SH-SY5Y (cell line): ENCODE measurements at regions not wholly inside any gene's neighbourhood (a gene's known extent, or its start where the extent isn't known, plus 50 kb on each side); places are given as distances from the start of the nearest gene placed in this dataset.

Source experiments
- GATA2 ChIP-seq: IDR thresholded peaks from 2 replicates; pipeline ENCODE4 v1.6.1; 2011; ENCODE audit warnings: mild to moderate bottlenecking, low read depth, low read length
- GATA3 ChIP-seq: IDR thresholded peaks from 2 replicates; pipeline ENCODE4 v1.6.1; 2011; ENCODE audit warnings: low read depth, mild to moderate bottlenecking, low read length, moderate library complexity

GRCh38 chrX:97740044-97740443 is 856.3 kb downstream of the RPA4 start:
- TF ChIP-seq GATA3 (no peak), GATA2 (no peak)

DNA sequence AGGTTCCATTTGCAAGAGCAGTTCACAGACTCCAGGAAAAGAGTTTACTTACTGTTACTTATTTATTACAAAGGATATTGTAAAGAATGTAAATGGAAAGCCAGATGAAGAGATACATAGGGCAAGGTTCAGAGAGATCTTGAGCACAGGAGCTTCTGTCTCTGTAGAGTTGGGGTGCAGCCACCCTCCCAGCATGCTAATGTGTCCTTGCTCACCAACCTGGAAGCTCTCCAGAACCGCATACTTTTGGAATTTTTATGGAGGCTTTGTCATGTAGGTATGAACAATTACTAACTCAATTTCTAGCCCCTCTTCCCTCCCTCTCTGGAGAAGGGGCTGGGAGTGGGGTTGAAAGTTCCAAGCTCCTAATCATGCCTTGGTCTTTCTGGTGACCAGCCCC is 857.2 kb downstream of the RPA4 start:
- TF ChIP-seq GATA2 (no peak), GATA3 (no peak)

DNA sequence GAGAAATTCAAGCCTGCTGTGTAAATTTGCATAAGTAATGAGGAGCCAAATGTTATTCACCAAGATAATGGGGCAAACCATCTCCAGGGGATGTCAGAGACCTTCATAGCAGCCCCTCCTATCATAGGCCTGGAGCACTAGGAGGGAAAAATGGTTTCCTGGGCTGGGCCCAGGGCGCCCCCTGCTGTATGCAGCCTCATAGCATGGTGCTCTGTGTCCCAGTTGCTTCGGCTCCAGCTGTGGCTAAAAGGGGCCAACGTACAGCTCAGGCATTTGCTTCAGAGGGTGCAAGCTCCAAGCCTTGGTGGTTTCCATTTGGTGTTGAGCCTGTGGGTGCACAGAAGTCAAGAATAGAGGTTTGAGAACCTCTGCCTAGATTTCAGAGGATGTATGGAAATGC is 859.3 kb downstream of the RPA4 start:
- no peak for TF ChIP-seq GATA3
- no peak for TF ChIP-seq GATA2

DNA sequence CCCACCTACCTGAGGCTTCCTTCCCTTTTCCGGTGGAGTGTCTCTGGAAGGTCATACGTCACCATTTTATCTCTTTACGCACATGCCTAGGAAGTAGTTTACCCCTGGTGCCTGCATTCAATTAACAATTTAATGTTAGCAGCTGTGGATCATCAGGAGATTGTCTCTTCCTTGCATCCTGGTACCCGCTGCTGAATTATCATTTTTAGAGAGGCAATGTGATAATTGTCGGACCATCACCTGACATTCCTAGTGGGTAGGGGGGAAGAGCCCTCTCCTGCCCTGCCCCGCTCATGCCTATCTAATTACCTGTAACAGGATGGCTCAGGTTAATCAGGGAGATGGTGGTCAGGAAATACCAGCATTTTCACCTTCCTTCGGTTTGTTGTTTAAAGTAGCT is 863.6 kb downstream of the RPA4 start:
- TF ChIP-seq GATA2 (no peak), GATA3 (no peak)

GRCh38 chrX:97751016-97751415 is 867.3 kb downstream of the RPA4 start:
- TF ChIP-seq GATA3 (no peak), GATA2 (no peak)

- TF ChIP-seq GATA3 (no peak), GATA2 (no peak)
Measured at GRCh38 chrX:97751735-97752134, 868.0 kb downstream of the RPA4 start.

GRCh38 chrX:97756879-97757278 is 873.2 kb downstream of the RPA4 start:
- TF ChIP-seq GATA3 (no peak), GATA2 (no peak)

GRCh38 chrX:97763391-97763790 is 879.7 kb downstream of the RPA4 start:
- TF ChIP-seq GATA3 (no peak), GATA2 (no peak)

DNA sequence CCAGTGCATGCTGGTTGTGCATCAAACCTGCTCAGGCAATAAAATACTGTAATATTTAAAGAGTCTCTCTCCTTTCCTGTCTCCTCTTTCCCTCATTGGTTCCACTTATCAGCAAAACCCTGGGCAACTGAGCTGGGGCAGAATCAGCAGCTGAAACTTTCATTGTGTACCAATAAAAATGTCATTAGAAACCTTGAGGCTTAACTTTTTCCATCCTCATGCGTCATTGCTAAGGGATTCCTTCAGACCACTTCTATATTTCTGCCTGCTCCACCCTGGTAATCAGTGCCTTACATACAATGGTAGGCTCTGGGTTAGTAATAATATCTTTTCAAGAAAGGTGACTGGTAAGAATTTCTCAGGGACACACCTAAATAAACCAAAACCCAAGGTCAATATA is 880.3 kb downstream of the RPA4 start:
- TF ChIP-seq GATA2, result no peak
- TF ChIP-seq GATA3, result no peak

DNA sequence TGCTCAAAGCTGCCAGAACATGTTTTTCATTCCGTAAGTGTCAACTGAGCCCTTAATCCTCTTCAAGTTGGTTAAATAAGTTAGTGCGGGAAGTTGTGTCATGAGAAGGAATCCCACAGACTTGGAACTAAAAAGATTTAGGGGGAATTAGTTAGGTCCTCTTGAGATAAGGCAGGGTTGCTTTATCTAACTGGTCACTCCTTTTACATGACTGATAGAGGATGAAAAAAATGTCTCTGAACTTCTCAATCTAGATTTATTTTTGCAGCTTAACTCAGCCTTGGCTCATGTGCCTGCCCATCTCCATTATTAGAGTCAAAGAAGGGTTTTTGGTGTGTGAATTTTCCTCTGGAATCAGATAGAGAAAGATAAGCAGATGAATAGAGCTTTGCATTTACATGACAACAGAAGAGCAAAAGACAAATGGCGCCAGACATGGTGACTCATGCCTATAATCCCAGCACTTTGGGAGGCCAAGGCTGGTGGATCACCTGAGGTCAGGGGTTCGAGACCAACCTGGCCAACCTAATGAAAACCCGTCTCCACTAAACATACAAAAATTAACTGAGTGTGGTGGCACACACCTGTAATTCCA is 882.9 kb downstream of the RPA4 start:
- TF ChIP-seq GATA3, result no peak
- TF ChIP-seq GATA2, result no peak

DNA sequence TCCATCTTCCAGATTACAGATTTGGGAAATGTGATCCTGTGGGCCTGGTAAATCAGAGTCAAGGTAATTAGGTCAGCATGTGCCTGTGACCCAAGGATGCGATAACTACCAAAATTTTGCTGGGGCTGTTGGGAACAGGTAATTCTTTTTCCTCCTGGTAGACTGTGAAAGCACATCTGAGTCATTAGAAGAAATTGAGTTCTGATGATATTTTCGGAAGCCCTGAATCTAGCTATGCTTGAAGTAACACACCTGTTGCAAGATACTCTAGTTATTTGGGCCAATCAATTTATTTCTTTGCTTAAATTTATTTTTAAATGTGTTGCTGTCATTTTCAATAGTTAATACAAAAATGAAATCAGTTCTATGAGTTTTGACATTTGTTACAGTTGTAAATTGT is 903.6 kb downstream of the RPA4 start:
- TF ChIP-seq GATA2 (no peak), GATA3 (no peak)

DNA sequence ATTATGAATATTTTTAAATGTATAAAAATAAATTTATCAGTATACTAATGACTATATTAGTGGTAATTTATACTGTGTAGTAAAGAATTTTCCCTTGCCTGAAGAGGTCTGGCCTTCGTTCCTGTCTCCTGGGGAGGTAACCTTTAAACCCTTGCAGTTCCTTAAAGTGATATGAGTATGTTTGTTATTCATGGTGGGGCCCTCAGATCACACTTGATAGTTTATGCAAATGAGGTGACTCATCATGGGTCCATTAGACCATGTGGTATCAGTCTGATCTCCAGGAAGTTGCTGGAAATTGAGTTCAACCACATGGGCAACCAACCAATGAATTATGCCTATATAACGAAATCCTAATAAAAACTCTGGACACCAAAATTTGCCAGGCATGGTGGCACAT is 904.1 kb downstream of the RPA4 start:
- TF ChIP-seq GATA3, result no peak
- no peak for TF ChIP-seq GATA2

DNA sequence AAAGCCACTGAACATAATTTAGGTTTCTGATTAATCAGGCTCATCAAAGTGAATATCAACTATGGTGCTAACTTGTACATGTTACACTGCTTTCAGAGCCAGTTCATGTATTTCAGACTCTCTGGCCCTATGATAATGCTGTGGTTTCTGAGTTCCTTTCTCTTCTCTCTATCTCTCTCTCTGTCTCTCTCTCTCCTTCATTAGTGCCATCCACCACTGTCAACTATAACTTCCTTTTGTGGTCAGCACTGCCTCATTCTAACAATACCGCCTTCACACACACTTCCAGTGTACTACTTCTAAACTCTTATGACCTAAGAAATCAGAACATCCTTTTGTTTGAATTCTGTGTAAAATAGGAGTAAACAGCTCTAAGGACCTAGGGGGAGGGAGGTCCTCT is 907.1 kb downstream of the RPA4 start:
- TF ChIP-seq GATA2, result no peak
- TF ChIP-seq GATA3, result no peak

DNA sequence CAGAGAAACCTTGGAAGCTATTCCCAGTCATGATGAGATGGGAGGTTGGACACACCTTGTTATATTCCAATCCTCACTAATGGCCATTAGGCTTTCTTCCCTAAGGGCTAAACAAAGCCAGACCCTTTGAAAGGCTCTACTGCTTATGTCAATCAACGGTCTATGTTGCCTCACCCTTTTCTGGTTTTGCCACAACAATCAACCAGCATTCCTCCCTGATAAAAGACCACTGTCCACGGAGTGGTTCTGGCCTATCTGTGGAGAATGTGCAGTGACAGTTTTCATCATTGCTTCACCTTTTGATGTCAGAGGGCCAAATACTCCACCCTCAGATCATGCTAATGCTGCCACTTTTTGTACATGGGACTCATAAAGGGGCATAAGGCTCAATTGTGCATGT is 913.4 kb downstream of the RPA4 start:
- no peak for TF ChIP-seq GATA2

DNA sequence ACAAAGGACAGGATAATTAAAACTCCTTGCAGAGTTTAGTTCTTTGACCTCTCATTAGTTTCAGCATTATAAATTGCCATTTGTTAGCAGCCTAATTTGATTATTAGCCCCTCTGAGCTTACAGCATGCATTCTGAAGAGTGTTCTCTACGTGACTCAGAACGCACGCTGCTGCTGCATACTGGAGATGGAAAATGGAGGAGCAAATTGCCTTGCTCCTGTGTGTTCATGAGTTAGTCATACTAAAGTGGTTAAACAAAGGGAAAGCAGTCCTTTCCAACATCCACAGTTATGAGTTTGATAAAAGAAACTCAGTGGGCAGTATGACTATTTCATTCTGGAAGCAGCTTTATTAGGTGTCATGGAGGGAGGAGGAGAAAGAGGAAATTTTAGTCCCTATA is 922.5 kb downstream of the RPA4 start:
- TF ChIP-seq GATA3, result no peak
- TF ChIP-seq GATA2, result no peak

DNA sequence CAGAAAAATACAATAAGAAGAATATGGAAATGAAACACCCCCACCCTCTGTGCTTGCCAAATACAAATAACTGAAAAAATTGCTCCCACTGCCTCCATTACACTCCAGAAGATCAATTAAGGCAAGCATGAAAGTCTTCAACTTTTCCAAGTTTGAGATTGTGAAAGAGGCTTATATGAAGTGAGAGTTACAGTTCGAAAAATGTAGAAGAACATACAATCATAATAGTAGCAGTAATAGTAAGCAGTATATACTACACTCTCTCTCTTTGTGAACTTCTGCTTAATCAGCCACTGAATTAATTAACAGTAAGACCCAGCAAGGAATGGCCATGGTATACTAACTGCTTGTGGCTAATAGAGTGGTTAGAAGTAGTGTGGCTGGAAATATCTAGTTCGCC is 923.2 kb downstream of the RPA4 start:
- TF ChIP-seq GATA3 (no peak), GATA2 (no peak)

DNA sequence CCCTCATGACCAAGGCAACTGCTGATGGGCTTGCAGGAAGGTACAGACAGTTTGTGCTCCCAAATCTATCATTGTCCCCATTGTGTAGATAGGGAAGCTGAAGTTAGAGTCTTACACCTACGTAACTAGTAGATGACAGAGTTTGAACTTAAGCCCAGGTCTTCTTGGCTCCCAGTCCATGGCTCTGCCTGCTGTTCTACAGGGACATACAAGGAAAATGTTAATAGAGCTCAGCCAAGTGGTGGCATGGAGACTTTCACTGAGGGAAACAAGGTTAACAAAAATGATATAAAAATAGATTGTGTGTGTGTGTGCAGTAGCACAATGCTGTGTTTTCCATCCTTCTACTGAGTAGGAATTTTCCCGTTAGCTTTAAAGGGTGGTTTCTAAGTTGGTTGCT is 936.5 kb downstream of the RPA4 start:
- TF ChIP-seq GATA2 (no peak), GATA3 (no peak)
